GM19035 (cell line): ENCODE measurements at regions not wholly inside any gene's neighbourhood (a gene's known extent, or its start where the extent isn't known, plus 50 kb on each side); places are given as distances from the start of the nearest gene placed in this dataset.

ENCODE experiments used
- ATAC-seq: cut with Tn5 transposase; IDR thresholded peaks from one replicate; pipeline ENCODE4 v1.9.1; 2021; ENCODE audit not compliant: unreplicated experiment

DNA sequence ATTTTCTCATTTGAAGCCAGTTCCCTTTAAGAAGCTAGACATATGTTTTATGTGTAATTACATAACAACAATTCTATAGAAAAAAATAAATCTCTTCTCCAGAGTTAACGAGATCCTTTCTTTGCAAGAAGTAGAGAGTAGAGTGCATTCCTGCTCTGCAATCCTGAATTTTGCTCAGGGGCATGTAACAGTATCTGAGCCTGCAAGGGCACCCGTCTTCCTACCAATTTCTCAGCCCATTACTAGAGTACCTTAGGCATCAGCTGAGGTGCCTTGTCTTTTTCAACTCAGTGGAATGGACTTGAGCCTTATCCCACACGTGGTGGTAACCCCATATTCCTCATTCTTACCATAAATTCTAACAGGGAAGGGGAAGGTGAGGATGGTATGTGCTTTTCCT lies 205.9 kb downstream of the IKZF2 start:
- no peak for ATAC-seq

DNA sequence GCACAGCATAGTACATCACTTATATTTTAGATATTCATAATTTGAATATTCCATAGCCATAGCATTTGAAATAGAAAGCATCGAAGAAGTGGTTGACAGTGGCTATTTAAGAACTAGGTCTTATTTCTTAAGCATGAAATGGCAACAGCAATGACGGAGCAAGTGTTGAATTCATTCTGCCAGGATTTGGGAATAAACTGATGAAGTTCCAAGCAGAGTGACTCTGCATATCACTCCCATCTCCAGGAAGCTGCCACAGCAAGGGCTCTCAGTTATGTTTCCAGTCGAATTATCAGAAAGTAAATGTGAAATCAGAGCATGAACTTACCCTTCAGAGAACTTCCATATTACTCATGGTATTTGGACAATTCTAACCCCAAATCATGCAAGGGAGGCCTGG lies 208.1 kb downstream of the IKZF2 start:
- no peak for ATAC-seq

DNA sequence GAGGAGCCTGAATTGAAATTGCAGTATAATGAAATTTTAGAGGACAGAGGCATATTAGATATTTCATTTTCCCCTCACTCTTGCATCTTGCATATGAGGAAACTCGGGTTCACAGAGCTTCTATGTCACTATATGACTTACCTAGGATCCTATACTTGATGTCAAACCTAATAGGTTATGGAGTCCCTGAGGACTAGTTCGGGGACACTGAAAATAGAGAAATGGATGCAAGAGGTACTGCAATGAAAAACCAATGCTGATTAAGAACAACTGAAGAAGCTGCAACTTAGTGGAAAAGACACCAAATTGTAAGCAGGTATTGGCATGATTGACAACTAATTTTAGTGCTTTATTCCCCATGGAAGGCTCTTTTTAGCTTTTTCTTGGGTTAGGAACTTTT lies 210.1 kb downstream of the IKZF2 start:
- no peak for ATAC-seq

DNA sequence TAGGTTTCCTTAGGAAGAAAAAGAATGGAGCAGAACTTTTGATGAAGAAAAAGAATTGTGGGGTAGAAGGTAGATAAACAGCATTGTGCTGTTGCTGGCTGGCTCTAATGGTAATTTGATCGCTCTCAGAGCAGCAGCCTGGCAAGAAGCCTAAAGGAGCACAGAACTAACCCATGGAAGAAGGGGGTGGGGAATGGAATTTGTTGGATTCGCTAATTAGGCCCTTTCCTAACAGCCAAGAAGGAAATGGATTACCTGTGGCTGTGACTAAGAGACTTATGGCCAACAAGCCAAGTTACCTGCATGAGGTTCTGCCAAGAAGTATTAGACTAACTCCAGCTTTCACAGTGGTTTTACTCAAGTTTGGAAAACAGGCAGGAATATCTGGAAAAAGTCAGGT lies 210.6 kb downstream of the IKZF2 start:
- ATAC-seq: no peak

DNA sequence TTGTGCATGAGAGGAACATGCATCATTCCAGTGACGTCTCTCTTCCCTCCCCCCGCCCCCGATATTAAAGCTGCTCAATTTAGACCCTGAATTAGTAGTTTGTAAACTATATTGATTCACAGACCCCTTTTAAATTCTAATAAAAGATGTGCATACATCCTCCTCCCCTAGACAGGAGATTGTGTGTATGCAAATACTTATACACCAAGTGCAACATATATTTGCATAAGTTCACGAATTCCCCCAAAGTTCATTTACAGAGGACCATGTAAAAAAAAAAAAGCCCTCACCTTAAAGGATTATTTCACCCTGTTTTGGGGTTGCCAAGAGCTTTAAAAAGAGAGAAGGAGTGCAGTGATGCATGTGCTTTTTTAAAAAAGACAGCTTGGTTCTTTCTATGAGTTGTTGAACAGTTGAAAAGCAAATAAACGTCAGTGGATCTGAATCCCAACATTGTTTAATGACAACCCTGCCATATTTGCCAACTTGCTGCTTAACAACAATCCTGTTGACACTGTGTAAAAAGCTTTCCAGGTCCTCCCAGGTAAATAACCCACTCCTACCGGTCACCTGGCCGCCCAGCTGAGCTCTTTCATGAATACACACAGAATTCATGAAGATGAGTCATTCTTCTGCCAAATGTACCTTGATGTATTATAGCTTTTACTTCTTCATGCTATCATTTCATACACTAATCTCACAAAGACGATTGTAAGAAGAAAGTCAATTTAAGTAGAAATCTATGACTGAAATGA lies 211.5 kb downstream of the IKZF2 start:
- ATAC-seq: no peak

- no peak for ATAC-seq
These were observed 213.1 kb downstream of the IKZF2 start for GRCh38 chr2:212938144-212938793.

- ATAC-seq: no peak
These were observed 214.8 kb downstream of the IKZF2 start for GRCh38 chr2:212936572-212936971.

GRCh38 chr2:212935752-212936151 lies 215.7 kb downstream of the IKZF2 start:
- ATAC-seq: no peak

DNA sequence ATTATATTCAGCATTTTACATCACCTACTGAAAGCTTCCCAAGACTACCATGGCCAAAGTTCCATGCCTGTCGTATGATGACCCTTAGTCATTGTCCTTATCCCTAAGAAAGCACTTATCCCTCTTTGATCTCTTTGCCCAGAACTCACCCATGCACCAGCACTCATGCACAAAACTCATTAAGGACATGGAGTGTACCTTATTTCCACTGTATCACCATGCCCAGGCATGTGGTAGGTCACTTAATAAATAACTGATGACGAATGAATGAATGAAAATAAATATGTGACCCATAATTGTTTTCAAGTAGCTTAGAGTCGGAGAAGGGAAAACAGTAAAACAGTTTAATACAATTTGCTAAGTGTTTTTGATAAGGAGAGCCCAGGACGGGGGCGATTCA lies 220.1 kb downstream of the IKZF2 start:
- no peak for ATAC-seq

- ATAC-seq: no peak
These were observed 220.7 kb downstream of the IKZF2 start for GRCh38 chr2:212930556-212931260.

DNA sequence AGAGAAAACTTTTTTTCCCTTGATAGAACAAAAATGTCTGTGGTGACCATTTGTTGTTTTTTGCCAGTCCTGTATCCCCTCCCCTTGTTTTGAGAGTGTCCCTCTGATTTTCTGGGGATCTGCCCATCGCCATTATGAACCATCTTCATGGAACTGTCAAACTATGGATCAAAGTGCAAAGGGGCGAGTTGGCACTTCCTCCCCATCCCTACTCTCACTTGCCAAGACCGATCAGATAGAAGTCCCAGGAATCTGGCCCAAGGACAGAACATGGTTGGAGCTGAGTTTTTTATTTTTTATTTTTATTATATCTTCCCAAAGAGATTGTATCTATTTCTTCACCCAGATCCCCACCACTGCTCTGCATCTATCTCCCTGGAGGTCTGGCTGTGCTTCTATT lies 221.4 kb downstream of the IKZF2 start:
- no peak for ATAC-seq

- no peak for ATAC-seq
These were observed 222.3 kb downstream of the IKZF2 start for GRCh38 chr2:212929116-212929515.

GRCh38 chr2:212928681-212929080 lies 222.7 kb downstream of the IKZF2 start:
- ATAC-seq: no peak

- ATAC-seq: no peak
These were observed 224.5 kb downstream of the IKZF2 start for GRCh38 chr2:212926940-212927339.

GRCh38 chr2:212923393-212923792 lies 228.0 kb downstream of the IKZF2 start:
- no peak for ATAC-seq

- ATAC-seq: no peak
These were observed 228.7 kb downstream of the IKZF2 start for GRCh38 chr2:212922701-212923100.

- ATAC-seq: no peak
These were observed 229.7 kb downstream of the IKZF2 start for GRCh38 chr2:212921711-212922110.

- ATAC-seq: no peak
These were observed 230.4 kb downstream of the IKZF2 start for GRCh38 chr2:212921061-212921460.

- ATAC-seq: no peak
These were observed 232.2 kb downstream of the IKZF2 start for GRCh38 chr2:212919238-212919637.

DNA sequence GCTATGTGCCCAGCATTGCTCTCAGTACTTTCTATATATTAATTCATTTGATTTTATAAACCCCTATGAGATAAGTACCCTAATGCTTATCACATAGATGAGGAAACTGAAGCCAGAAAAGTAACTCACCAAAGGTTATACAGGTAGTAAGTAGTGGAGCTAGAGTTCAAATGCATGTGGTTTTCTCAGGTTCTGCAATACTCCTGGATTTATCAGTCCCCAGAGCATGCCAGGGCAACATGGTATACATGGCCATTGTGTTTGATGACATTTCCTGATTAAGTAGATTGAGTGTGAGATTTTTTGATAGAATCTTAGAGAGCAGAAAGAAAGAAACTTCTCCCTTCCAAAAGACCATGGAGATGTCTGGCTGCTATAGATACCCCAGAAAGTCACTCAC lies 233.1 kb downstream of the IKZF2 start:
- no peak for ATAC-seq

DNA sequence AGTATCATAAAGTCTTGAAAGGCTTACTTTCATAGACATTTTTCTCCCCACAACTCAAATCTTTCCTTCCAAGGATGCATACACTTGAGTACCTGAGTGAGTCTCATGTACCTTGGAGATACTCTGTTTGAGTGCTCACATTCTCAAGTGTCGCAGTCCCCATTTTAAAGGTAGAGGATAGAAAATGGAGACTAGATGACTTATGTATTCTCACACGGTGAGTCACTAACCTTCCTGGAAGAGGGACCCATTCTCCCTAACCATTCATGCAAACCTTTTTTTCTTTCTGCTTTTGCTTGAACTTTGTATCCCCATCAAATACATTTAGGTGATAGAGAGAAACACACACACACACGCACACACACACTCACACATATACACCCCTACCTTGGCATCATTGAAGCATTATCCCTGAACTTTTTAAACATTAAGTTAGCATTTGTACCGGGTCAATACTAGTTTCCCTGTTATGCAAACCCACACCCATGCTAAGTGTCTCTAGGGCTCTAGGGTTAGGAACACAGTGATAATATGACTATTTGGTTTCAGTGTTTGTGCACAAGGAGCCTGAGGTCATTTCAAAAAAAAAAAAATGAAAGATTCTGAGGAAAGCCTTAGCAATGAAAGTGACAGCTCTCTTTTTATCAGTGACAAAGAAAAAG lies 236.2 kb downstream of the IKZF2 start:
- ATAC-seq: peak; percentile 69

GRCh38 chr2:212914392-212914791 lies 237.0 kb downstream of the IKZF2 start:
- ATAC-seq: no peak
